ENCODE measurements at regions not wholly inside any gene's neighbourhood (a gene's known extent, or its start where the extent isn't known, plus 50 kb on each side); places are given as distances from the start of the nearest gene placed in this dataset.
A peak's percentile ranks its signal among the peaks of the same experiment; 100 is the strongest.
"Not testable (repeated sequence)": the region's sequence is repeated elsewhere in the genome, so short reads cannot be mapped to it uniquely, and the experiment has no call there.

GRCh38 chr6:80872951-80873308 lies 766.5 kb downstream of the BCKDHB start:
- H3K4me3 ChIP-seq (replicated peaks in 1 of 2; ENCODE audit: low read depth in 2 of 2, low read length in 2 of 2) = no peak overlapping the region
- DNase-seq (ENCODE audit: low read depth in 2 of 2) = no peak
- TF ChIP-seq, protein P1, sequence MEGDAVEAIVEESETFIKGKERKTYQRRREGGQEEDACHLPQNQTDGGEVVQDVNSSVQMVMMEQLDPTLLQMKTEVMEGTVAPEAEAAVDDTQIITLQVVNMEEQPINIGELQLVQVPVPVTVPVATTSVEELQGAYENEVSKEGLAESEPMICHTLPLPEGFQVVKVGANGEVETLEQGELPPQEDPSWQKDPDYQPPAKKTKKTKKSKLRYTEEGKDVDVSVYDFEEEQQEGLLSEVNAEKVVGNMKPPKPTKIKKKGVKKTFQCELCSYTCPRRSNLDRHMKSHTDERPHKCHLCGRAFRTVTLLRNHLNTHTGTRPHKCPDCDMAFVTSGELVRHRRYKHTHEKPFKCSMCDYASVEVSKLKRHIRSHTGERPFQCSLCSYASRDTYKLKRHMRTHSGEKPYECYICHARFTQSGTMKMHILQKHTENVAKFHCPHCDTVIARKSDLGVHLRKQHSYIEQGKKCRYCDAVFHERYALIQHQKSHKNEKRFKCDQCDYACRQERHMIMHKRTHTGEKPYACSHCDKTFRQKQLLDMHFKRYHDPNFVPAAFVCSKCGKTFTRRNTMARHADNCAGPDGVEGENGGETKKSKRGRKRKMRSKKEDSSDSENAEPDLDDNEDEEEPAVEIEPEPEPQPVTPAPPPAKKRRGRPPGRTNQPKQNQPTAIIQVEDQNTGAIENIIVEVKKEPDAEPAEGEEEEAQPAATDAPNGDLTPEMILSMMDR (IDR thresholded peaks at IDR 0.05; ENCODE audit: low read depth, low read length) = no peak

DNA sequence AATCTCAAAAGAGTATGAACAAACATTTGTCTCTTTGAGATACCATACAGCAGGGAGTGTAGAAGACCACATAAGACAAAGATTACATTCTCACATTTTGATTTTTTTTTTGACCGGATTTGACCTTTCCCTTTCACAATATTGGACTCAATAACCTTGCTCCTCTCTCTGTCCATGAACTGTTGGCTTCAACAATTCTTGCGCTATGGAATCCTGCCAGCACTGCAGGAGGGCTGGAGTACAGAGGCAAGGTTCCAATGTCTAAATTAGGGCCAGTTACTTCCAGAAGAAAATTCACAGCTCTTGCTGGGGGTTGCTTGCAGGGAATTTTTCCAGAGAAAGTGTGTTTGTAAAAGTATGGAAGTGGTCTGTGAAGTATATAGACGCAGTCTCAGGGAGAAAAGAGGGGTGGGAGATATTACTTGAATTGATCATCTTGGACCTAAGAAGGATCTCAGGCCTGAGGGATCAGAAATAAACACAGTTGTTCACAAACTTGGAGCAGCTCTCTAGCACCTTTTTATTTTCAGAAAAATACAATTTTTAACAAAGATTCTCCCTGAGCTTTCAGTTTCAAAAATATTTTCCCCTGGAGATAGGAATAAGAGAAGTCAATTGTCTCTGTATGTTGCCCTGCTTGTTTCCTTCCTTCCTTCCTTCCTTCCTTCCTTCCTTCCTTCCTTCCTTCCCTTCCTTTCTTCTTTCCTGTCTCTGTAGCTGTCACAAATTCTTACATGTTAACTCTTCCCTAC lies 765.9 kb downstream of the BCKDHB start:
- TF ChIP-seq, protein P1 (IDR thresholded peaks at IDR 0.05; ENCODE audit: low read depth, low read length) = no peak
- H3K4me3 ChIP-seq (replicated peaks in 1 of 2; ENCODE audit: low read depth in 2 of 2, low read length in 2 of 2) = no peak overlapping the region
- DNase-seq (ENCODE audit: low read depth in 2 of 2) = peak in 1 of 2 donors; percentile 22

DNA sequence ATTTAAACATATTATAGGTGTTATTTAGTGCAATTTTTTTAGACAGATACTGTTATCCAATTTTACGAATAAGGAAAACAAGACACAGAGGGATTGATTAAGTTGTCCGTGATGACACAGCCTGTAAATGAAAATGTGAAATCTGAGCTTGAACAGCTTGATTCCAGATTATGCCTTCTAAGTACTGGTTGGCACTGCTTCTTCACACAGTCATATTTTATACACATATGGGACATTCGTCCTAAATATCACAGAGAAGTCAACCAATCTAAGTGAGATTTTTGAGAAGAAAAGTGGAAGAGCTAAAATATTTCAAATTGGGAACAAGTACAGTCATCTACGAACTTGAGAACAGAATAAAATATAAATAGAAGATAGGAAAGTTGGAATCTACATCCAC lies 756.3 kb downstream of the BCKDHB start:
- TF ChIP-seq, protein P1 (IDR thresholded peaks at IDR 0.05; ENCODE audit: low read depth, low read length) = no peak
- H3K4me3 ChIP-seq (replicated peaks in 1 of 2; ENCODE audit: low read depth in 2 of 2, low read length in 2 of 2) = no peak overlapping the region
- no peak for DNase-seq (ENCODE audit: low read depth in 2 of 2)

- no peak overlapping the region for H3K4me3 ChIP-seq (replicated peaks in 1 of 2; ENCODE audit: low read depth in 2 of 2, low read length in 2 of 2)
- DNase-seq (ENCODE audit: low read depth in 2 of 2) = no peak
- TF ChIP-seq, protein P1 (IDR thresholded peaks at IDR 0.05; ENCODE audit: low read depth, low read length) = no peak
These were observed 753.6 kb downstream of the BCKDHB start for GRCh38 chr6:80860107-80860506.

DNA sequence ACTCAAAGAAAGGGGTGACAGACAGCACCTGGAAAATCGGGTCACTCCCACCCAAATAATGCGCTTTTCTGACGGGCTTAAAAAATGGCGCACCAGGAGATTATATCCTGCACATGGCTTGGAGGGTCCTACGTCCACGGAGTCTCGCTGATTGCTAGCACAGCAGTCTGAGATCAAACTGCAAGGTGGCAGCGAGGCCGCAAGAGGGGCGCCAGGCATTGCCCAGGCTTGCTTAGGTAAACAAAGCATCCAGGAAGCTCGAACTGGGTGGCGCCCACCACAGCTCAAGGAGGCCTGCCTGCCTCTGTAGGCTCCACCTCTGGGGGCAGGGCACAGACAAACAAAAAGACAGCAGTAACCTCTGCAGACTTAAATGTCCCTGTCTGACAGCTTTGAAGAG lies 741.5 kb downstream of the BCKDHB start:
- H3K4me3 ChIP-seq (replicated peaks in 1 of 2; ENCODE audit: low read depth in 2 of 2, low read length in 2 of 2); DNase-seq (ENCODE audit: low read depth in 2 of 2): not testable (repeated sequence)

- DNase-seq (ENCODE audit: low read depth in 2 of 2) = no peak
- TF ChIP-seq, protein P1 (IDR thresholded peaks at IDR 0.05; ENCODE audit: low read depth, low read length) = no peak
- H3K4me3 ChIP-seq (replicated peaks in 1 of 2; ENCODE audit: low read depth in 2 of 2, low read length in 2 of 2) = no peak overlapping the region
These were observed 725.9 kb downstream of the BCKDHB start for GRCh38 chr6:80832337-80832736.

- no peak overlapping the region for H3K4me3 ChIP-seq (replicated peaks in 1 of 2; ENCODE audit: low read depth in 2 of 2, low read length in 2 of 2)
- TF ChIP-seq, protein P1 (IDR thresholded peaks at IDR 0.05; ENCODE audit: low read depth, low read length) = no peak
- no peak for DNase-seq (ENCODE audit: low read depth in 2 of 2)
These were observed 686.9 kb downstream of the BCKDHB start for GRCh38 chr6:80793411-80793810.

Data from cardiac fibroblast (primary cell).